Endometrium (tissue), 2 donors: ENCODE measurements at regions not wholly inside any gene's neighbourhood (a gene's known extent, or its start where the extent isn't known, plus 50 kb on each side); places are given as distances from the start of the nearest gene placed in this dataset.

ENCODE experiments used
- FAIRE-seq: peaks from 2 replicates; lab custom pipeline; 2012; peaks lifted over from hg19 to GRCh38; lab: Jason Lieb, UNC
- donor health status: control.
- donor health status: control.

DNA sequence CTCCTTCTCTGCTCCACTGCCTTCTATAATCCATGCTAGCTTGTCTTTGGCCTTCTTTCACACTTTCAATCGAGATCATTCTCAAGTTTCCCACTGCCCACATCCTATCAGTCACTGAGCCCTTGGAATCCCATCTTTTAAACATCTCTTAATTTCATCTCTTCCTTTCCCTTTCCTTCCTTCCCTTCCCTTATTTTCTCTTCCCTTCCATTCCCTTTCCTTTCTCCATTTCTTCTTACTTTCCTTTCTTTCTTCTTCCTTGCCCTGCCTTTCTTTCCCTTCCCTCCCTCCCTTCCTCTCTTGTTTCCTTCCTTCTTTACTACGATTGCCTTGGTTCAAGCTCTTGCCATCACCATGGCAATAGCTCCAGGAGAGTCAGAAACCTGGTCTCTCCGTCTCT lies 183.8 kb downstream of the EMP1 start:
- no peak for FAIRE-seq

- FAIRE-seq: no peak
Observed at GRCh38 chr12:13379531-13380188, 183.1 kb downstream of the EMP1 start.

DNA sequence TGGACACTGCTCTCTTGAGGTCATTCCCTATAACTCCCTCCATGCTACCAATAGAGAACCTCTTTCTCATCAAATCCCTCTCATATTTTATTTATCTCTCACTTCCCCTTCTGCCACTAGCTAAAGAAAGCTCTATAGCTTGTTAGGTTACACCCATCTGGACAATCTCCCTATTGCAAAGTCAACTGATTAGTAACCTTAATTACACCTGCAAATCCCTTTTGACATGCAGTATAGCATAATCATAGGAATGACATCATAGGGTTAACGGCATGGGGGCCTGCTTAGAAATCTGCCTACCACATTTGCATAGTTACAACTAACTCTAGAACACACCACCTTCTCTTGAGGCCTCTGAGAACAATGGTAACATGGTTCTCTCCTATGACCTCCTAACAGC lies 181.2 kb downstream of the EMP1 start:
- no peak for FAIRE-seq

GRCh38 chr12:13376610-13377373 lies 180.3 kb downstream of the EMP1 start:
- no peak for FAIRE-seq

GRCh38 chr12:13375583-13376345 lies 179.2 kb downstream of the EMP1 start:
- FAIRE-seq: no peak

GRCh38 chr12:13374793-13375192 lies 178.3 kb downstream of the EMP1 start:
- FAIRE-seq: no peak

- FAIRE-seq: no peak
Observed at GRCh38 chr12:13373803-13374202, 177.3 kb downstream of the EMP1 start.

DNA sequence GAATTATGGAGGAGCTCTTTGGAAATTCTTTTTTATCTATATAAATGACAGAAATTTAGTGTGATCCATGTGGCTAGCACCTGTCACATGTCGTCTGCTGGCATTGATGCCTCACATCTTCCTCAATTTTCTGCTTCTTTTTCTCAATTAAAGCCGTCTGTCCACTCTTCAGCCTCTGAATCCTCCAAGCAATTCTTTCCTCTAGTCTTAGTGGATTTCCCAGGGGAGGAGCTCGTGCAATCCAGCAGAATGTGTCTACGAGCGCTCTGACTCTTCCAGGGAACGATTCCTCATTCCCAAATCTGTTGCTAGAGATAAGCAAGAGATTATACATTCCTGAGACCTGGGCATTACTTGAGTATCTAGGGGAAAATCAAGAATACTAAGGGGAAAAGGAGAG lies 176.6 kb downstream of the EMP1 start:
- FAIRE-seq: no peak

GRCh38 chr12:13372386-13372785 lies 175.9 kb downstream of the EMP1 start:
- FAIRE-seq: no peak

GRCh38 chr12:13371797-13372196 lies 175.3 kb downstream of the EMP1 start:
- FAIRE-seq: no peak

GRCh38 chr12:13371367-13371766 lies 174.8 kb downstream of the EMP1 start:
- FAIRE-seq: no peak

- no peak for FAIRE-seq
Observed at GRCh38 chr12:13369474-13370056, 173.0 kb downstream of the EMP1 start.

DNA sequence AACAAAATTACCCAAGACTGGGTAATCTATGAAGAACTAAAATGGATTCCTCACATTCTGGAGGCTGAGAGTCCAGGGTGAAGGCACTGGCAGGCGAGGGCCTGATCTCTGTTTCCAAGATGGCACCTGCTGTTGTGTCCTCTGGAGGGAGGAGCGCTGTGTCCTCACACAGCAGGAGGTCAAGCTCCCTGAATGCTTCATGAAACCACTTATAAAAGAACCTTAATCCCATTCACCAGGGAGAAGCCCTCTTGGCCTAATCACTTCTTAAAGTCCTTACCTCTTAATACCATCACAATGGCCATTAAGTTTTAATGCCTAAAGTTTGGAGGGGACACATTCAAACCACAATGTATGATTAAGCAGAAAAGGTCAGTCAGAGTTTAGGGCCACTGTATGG lies 172.4 kb downstream of the EMP1 start:
- no peak for FAIRE-seq

GRCh38 chr12:13368431-13368830 lies 171.9 kb downstream of the EMP1 start:
- FAIRE-seq: no peak

GRCh38 chr12:13367973-13368372 lies 171.4 kb downstream of the EMP1 start:
- no peak for FAIRE-seq

DNA sequence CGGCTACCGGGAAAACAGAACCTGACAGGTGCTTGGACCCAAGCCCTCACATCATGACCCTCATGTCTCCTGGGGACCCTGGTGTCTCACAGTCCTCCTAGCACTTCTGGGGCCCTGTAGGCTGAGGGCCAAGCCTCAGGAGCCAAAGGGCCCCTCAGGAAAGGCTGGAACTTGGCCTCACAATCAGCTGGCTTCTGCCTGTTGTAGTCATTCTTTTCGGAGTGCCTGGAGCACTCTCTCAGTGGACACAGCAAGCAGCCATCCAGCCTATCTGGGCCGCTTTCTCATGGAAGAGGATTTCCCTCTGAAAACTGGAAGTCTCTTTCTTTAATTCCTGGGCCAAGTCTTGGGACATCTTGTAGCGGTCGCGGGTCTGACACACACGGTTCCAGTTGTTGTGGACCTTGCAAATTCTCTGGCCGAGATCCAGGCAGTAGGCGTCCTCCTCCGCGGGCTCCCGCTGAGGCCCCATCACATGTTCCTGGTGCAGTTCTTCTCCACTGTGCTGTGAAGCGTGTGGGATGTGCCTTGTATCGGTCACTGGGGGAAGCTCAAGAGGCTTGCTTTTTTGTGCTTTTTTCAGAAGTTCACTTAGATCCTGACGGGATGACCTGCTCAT lies 169.3 kb downstream of the EMP1 start:
- FAIRE-seq: no peak

- FAIRE-seq: no peak
Observed at GRCh38 chr12:13362260-13362841, 165.8 kb downstream of the EMP1 start.

GRCh38 chr12:13359636-13360035 lies 163.1 kb downstream of the EMP1 start:
- FAIRE-seq: peak; percentile 66

- no peak for FAIRE-seq
Observed at GRCh38 chr12:13358391-13358905, 161.9 kb downstream of the EMP1 start.

DNA sequence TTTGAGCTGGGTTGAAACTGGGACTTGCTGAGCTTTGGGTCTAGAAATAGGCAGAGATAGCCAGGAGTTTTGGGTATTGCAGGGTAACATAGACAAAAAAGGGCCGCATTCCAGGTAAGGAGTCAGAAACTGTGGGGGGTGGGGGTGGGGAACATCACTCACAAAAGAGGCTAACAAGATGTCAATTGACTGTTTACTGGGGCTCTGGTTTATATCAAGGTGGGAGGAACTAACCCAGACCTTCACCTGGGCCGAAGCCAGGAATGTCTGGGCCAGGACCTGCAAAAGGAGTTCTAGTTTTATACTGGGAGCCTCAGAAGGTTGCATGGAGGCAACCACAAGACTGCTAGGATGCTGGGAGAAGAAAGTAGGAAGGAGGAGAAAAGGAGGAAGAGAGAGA lies 154.4 kb downstream of the EMP1 start:
- FAIRE-seq: no peak

DNA sequence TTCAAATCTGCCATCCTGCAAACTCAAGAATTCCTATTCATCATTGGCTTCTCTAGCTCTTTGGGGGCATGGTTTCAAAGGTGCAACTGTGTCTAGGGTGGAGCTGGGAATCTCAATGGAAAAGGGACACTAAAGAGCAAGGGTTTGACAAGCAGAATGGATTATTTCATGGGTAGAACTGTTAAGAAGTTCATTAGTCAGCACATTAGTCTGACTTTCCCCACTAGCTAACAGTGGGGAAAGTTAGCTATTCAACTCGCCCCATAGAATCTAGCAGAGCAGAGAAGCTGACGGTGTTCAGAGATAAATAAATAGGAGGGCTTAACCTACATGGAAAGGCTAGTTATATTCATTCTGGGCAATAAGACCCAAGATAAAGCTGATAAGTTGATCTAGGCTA lies 153.9 kb downstream of the EMP1 start:
- FAIRE-seq: no peak

- FAIRE-seq: no peak
Observed at GRCh38 chr12:13348464-13348863, 151.9 kb downstream of the EMP1 start.
